OCI-LY7 (cell line): ENCODE measurements at regions not wholly inside any gene's neighbourhood (a gene's known extent, or its start where the extent isn't known, plus 50 kb on each side); places are given as distances from the start of the nearest gene placed in this dataset.

Experiments used
- BruUV-seq: library from RNA; stranded (reverse); fragments of 400-500 nt; replicated peaks from 2 replicates; lab custom pipeline; 2021; lab: Mats Ljungman, UMichigan
- CTCF ChIA-PET: fragments of 300-600 bp; sonication (Branson Sonifier 250); formaldehyde crosslinking; loops from one replicate; lab custom pipeline; 2022; ENCODE audit warnings: antibody characterized with exemption; ENCODE audit not compliant: unreplicated experiment; lab: Charles Lee
- POLR2A ChIA-PET: fragments of 300-600 bp; sonication (Branson Sonifier 250); formaldehyde crosslinking; loops from one replicate; lab custom pipeline; 2022; ENCODE audit warnings: antibody characterized with exemption; lab: Charles Lee
- DNase-seq: peaks from one replicate; pipeline ENCODE4 v3.0.0-alpha.2; 2015; ENCODE audit warnings: low spot score
- H2AFZ ChIP-seq: fragments of 200-600 bp; sonication (generic), shearing (Covaris generic); 2 replicates; pipeline ENCODE4 v1.6.1; 2014; ENCODE audit warnings: mild to moderate bottlenecking, antibody characterized with exemption, low read length, moderate library complexity
- H3K27ac ChIP-seq: fragments of 200-600 bp; sonication (generic); 2 replicates; pipeline ENCODE4 v1.5.1; 2014; ENCODE audit warnings: mixed run types, low read depth, mild to moderate bottlenecking, moderate library complexity, low read length, inconsistent platforms; ENCODE audit not compliant: poor library complexity, severe bottlenecking
- H3K36me3 ChIP-seq: fragments of 200-600 bp; sonication (generic); 2 replicates; pipeline ENCODE4 v1.6.1; 2014; ENCODE audit warnings: mild to moderate bottlenecking, antibody characterized with exemption, low read length, moderate library complexity, mixed read lengths; ENCODE audit not compliant: insufficient read depth
- H3K4me1 ChIP-seq: fragments of 200-600 bp; sonication (generic); 2 replicates; pipeline ENCODE4 v1.5.1; 2014; ENCODE audit warnings: mild to moderate bottlenecking, low read length; ENCODE audit not compliant: insufficient read depth, poor library complexity, severe bottlenecking
- H3K4me2 ChIP-seq: fragments of 200-600 bp; sonication (generic); 2 replicates; pipeline ENCODE4 v1.6.1; 2014; ENCODE audit warnings: mild to moderate bottlenecking, low read length
- H3K4me3 ChIP-seq: fragments of 200-600 bp; sonication (generic); 2 replicates; pipeline ENCODE4 v1.5.1; 2014; ENCODE audit warnings: mild to moderate bottlenecking, low read depth, low read length; ENCODE audit not compliant: poor library complexity, severe bottlenecking
- H3K79me2 ChIP-seq: fragments of 200-600 bp; sonication (generic); 2 replicates; pipeline ENCODE4 v1.6.1; 2016; ENCODE audit warnings: low read depth, mild to moderate bottlenecking, low read length, moderate library complexity, mixed read lengths; ENCODE audit not compliant: insufficient read depth
- H3K9me2 ChIP-seq: fragments of 200-600 bp; sonication (generic); 2 replicates; pipeline ENCODE4 v1.6.1; 2016; ENCODE audit warnings: mild to moderate bottlenecking, low read length, mixed read lengths; ENCODE audit not compliant: insufficient read depth
- H3K9me3 ChIP-seq: fragments of 200-600 bp; sonication (generic); 2 replicates; pipeline ENCODE4 v1.6.1; 2014; ENCODE audit warnings: mild to moderate bottlenecking, mixed run types, low read length, mixed read lengths
- H4K20me1 ChIP-seq: fragments of 200-600 bp; sonication (generic); 2 replicates; pipeline ENCODE4 v1.6.1; 2014; ENCODE audit warnings: mild to moderate bottlenecking, antibody characterized with exemption, low read length, moderate library complexity, mixed read lengths; ENCODE audit not compliant: insufficient read depth
- CTCF ChIP-seq: fragments of 200-600 bp; sonication (generic); conservative IDR thresholded peaks from 2 replicates; pipeline ENCODE4 v1.5.1; 2014; ENCODE audit warnings: mild to moderate bottlenecking, antibody characterized with exemption, low read length, moderate library complexity, mixed read lengths
- EZH2phosphoT487 ChIP-seq: fragments of 200-600 bp; sonication (generic); IDR thresholded peaks from 2 replicates; pipeline ENCODE4 v1.6.1; 2018; ENCODE audit warnings: low read depth, borderline replicate concordance, mild to moderate bottlenecking, mixed run types, antibody characterized with exemption, low read length, moderate library complexity, mixed read lengths
- intact Hi-C: fragments of 100-400 bp; cut with micrococcal nuclease; formaldehyde crosslinking; loops from one replicate; pipeline ENCODE4 v1.10.0; 2022; ENCODE audit not compliant: unreplicated experiment

GRCh38 chr1:219791766-219792165, 136.6 kb downstream of the SLC30A10 start:
- intact Hi-C loops, result no loop called here
- H3K79me2 ChIP-seq, result no peaks in the 10 kb centered on the region
- H3K9me2 ChIP-seq, result no peaks in the 10 kb centered on the region
- no peak for DNase-seq
- H3K4me2 ChIP-seq, result no peak overlapping the region
- H3K4me3 ChIP-seq, result no peak overlapping the region
- POLR2A ChIA-PET, result no interaction called here
- H2AFZ ChIP-seq, result no peak overlapping the region
- H3K36me3 ChIP-seq, result no peaks in the 10 kb centered on the region
- H4K20me1 ChIP-seq, result no peaks in the 10 kb centered on the region
- H3K27ac ChIP-seq, result no peak overlapping the region
- CTCF ChIA-PET, result no interaction called here
- peaks cover 5% of the 10 kb centered on the region for H3K4me1 ChIP-seq
- BruUV-seq, result no TSS peak
- TF ChIP-seq EZH2phosphoT487 (no peak), CTCF (no peak)
- H3K9me3 ChIP-seq, result no peaks in the 10 kb centered on the region

- Histone ChIP-seq H3K36me3 (no peaks in the 10 kb centered on the region), H3K4me2 (no peak overlapping the region), H3K9me3 (no peaks in the 10 kb centered on the region), H3K4me3 (no peak overlapping the region), H3K79me2 (no peaks in the 10 kb centered on the region), H3K27ac (no peak overlapping the region), H3K4me1 (peaks cover 5% of the 10 kb centered on the region), H2AFZ (no peak overlapping the region), H3K9me2 (no peaks in the 10 kb centered on the region), H4K20me1 (no peaks in the 10 kb centered on the region)
- intact Hi-C loops, result no loop called here
- no peak for DNase-seq
- TF ChIP-seq CTCF (no peak), EZH2phosphoT487 (no peak)
- CTCF ChIA-PET, result no interaction called here
- POLR2A ChIA-PET, result no interaction called here
- no TSS peak for BruUV-seq
Observed at GRCh38 chr1:219790834-219791615, 137.3 kb downstream of the SLC30A10 start.

- Histone ChIP-seq H3K9me2 (no peaks in the 10 kb centered on the region), H3K4me2 (no peak overlapping the region), H3K4me1 (no peaks in the 10 kb centered on the region), H3K79me2 (no peaks in the 10 kb centered on the region), H2AFZ (no peak overlapping the region), H3K4me3 (no peak overlapping the region), H3K9me3 (no peaks in the 10 kb centered on the region), H4K20me1 (no peaks in the 10 kb centered on the region), H3K27ac (no peak overlapping the region), H3K36me3 (no peaks in the 10 kb centered on the region)
- intact Hi-C loops, result no loop called here
- no peak for TF ChIP-seq CTCF
- no peak for TF ChIP-seq EZH2phosphoT487
- ChIA-PET CTCF (no interaction called here), POLR2A (no interaction called here)
- no peak for DNase-seq
- BruUV-seq, result no TSS peak
Observed at GRCh38 chr1:219788700-219789099, 139.7 kb downstream of the SLC30A10 start.
